GM21528 (cell line): ENCODE measurements at regions not wholly inside any gene's neighbourhood (a gene's known extent, or its start where the extent isn't known, plus 50 kb on each side); places are given as distances from the start of the nearest gene placed in this dataset.
"Not testable (repeated sequence)": the region's sequence is repeated elsewhere in the genome, so short reads cannot be mapped to it uniquely, and the experiment has no call there.

Experiments
- ATAC-seq: cut with Tn5 transposase; IDR thresholded peaks from one replicate; pipeline ENCODE4 v1.9.1; 2021; ENCODE audit warnings: mild to moderate bottlenecking, moderate library complexity; ENCODE audit not compliant: unreplicated experiment, low FRiP score

GRCh38 chr2:87651589-87651988 is 96.3 kb upstream of the PLGLB2 start:
- not testable (repeated sequence) for ATAC-seq

GRCh38 chr2:87653373-87653772 is 94.5 kb upstream of the PLGLB2 start:
- not testable (repeated sequence) for ATAC-seq

DNA sequence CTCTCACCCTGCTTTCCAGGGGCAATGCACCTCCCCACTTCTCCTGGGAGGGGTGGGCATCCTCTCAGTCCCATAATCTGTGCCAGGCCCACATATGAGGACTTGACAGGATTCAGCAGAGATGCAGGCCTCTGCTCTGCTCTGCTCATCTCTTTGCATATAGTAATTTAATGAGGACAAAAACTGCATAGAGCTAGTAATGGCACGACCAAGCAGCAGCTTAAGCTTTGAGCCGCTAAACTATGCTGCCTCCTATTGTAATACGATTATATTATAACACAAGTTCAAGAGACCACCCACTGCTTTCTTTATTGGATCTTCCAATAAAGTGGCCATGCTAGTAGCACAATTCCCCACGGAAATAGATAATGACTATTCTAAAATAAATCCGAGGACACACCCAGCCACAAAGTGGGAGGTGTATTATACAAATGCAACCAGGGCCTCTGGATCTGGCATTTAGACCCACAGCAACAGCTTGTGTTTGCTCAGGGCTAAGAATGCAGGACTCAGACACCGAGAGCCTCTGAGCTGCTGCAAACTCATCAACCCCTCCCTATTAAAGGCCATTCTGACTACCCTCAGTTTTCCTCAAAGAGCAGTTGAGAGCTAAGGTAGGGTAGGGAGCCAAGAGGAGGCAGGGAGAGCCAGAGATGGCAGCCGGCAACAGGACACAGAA is 93.6 kb upstream of the PLGLB2 start:
- not testable (repeated sequence) for ATAC-seq

DNA sequence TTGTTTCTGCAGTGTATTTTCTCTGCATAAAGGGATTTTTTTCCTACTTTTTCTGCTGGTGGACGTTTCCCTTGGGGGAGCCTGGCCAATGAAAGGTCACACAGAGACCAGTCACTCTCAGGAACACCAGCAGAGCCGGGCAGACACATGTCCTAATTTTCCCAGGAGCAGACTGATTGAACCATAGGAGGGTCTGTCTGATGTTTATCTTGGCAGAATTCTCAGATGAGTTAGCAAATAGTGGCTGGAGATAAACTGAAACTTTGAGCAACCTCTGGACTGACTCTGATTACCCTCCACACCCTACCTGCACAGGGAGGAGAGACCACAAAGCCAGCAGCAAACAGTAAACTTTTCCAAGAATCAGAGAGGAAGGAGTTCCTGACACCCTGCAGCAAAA is 90.0 kb upstream of the PLGLB2 start:
- ATAC-seq, result not testable (repeated sequence)

DNA sequence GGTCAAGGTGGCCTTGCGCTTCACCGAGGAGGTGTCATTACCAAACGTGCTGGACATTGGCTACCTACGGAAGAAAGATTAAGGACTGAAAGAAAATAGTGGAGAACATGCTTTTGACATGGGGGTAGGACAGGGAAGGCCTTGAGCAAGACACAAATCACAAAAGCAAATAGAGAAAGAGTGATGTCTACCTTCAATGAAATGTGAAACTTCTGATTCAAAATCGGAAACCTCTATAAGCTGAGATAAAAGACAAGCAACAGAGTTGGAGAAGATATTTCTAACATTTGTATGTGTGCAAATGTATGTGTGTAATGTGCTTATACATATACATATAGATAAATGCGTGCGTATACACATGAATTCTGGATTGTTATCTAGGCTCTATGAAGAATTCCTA is 89.5 kb upstream of the PLGLB2 start:
- ATAC-seq, result not testable (repeated sequence)

GRCh38 chr2:87658976-87659375 is 88.9 kb upstream of the PLGLB2 start:
- not testable (repeated sequence) for ATAC-seq

- ATAC-seq, result not testable (repeated sequence)
Observed at GRCh38 chr2:87660164-87660563, 87.7 kb upstream of the PLGLB2 start.

DNA sequence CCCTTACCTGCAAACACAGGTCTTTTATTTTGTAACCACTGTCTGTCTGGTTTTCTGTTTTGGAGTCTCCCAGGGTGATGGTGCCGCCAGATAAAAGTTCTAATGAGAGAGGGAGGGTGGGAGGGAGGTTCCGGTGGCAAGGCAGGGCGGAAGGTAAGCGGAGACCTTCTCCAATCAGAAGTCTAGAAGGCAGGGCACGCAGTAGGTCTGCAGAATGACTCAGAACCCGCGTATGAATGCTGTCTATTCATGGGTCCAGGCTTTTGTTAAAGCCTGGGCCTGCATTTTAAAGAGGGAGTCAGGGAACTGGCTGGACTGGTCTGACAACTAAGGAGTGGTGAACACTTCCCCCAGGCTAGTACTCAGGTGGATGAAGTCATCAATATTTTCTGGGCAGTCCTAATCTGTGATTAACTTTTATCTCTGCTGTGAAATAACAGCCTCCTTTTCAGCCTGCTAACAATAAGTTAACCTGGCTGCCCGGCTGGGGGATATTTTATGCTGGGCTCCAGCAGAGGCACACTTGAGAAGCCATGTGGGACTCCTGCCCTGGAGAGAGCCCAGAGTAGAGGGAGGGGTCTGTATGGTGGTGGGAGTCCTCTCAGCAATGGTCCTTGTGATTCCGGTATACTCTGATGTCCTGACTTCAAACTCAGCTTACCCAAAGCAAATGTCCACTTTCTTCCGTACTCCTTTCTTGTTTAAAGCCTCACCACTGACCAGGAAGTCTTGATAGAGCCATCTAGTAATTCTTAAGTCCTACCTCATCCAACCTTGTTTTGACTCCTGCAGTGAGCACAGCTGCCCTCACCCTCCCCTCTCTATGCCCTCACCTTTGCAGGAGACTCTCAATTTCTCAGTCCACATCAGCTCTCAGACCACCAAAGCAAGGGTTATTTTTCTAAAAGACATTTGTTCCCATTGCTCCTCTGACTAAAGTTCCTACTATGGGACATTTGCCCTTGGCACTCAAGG is 85.3 kb upstream of the PLGLB2 start:
- ATAC-seq, result not testable (repeated sequence)

- not testable (repeated sequence) for ATAC-seq
Observed at GRCh38 chr2:87663347-87663746, 84.5 kb upstream of the PLGLB2 start.

- not testable (repeated sequence) for ATAC-seq
Observed at GRCh38 chr2:87667027-87667426, 80.9 kb upstream of the PLGLB2 start.

DNA sequence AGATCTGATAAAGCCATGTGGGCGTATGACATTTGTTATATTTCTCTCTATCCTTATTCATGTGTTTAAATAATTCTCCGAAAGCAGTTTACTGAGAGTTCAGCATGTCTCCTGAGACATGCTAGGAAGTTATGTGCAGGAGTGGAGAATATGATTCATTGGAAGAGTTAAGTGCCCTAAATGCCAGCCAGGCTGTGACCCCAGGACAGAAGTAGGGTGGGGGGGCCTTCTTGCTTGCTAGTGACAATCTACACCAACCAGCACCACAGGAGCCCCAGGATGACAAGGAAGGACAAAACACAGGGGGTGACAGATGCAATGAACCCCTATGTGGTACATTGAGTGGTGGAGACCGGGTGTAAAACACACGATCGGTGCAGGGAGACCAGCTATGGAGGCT is 79.5 kb upstream of the PLGLB2 start:
- ATAC-seq, result not testable (repeated sequence)

DNA sequence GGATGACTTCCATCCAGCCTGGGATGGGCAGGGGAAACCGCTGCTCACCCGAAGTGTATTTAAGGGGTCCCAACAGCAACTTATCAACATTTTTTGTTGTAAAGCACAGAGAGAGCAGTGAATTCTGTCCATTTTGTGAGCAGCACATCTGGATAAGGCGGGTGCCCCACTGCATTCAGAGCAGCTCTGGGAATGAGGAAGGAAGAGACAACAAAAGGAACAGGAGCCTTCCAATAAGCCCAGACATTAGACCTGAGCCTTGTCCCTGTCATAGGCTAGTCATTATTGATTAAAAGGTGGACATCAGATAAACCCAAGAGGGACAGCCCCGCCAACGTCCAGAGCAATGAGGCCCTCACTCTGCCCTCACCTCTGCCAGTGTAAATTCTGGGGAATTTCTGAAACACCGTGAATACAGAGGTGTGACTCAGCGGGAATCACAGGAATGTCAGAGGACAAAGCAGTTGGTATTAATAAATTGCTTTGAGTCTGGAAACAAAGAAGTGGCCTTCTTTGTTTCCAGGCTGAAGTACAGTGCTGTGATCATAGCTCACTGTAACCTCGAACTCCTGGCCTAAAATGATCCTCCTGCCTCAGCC is 78.2 kb upstream of the PLGLB2 start:
- ATAC-seq, result not testable (repeated sequence)

DNA sequence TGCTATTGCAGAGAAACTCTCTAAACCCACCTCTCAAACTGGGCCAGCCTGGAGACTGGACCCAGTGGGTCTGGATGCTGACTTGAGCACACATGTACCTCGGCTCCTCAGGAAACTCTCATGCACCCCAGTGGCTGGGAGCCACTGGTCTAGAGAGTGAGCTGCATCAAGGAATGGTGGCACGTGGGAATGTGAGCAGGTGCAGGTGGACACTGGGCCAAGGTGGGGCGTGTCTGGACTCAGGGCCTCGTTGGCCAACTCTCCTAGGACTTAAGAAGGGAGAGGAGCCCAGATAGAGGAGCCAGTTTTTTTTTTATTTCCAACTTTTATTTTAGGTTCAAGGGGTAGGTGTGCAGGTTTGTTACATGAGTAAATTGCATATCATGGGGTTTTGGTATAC is 75.5 kb upstream of the PLGLB2 start:
- not testable (repeated sequence) for ATAC-seq

GRCh38 chr2:87674729-87675128 is 73.2 kb upstream of the PLGLB2 start:
- ATAC-seq, result not testable (repeated sequence)

GRCh38 chr2:87675487-87675886 is 72.4 kb upstream of the PLGLB2 start:
- not testable (repeated sequence) for ATAC-seq

DNA sequence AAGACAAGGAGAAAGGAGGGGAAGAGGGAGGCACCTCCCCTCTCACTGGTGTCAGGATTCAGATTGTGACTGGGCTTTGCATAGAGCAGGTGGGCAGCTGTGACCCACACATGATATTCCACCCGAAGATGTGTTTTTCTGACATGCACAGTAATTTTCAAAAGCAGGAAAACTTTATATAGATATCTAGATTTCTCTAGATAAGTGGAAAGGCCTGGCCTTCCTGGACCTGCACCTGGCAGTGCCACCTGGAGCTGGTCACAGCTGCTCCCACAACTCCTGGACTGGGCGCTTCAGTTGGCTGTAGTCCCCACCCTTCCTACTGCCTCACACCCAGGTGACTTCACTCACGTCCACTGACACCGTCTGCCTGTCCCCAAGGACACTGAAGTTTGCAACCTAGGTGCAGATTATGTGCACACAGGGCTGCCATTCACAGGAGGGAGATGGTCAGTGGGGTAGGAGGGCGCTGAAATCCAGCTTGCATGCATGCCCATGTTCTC is 70.4 kb upstream of the PLGLB2 start:
- not testable (repeated sequence) for ATAC-seq

DNA sequence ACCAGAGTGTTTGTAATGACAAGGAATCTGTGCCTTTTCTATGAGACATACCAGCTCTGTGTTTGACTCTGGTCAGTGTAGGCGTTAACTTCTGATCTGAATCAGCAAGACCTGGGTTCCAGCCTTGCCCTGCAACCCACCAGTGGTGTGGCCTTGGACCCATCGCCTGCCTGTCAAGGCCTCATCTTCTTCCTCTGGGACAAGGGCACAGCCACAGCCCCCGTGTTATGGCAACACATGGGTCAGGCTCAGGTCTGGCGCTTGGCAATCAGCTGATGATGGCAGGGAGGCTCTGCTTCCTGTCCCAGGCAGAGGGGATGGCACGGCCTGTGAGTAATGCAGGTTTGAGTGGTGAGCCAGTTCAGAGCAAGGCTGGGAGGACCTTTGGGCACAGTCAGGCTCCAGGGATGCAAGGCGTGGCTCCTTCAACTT is 69.1 kb upstream of the PLGLB2 start:
- not testable (repeated sequence) for ATAC-seq

DNA sequence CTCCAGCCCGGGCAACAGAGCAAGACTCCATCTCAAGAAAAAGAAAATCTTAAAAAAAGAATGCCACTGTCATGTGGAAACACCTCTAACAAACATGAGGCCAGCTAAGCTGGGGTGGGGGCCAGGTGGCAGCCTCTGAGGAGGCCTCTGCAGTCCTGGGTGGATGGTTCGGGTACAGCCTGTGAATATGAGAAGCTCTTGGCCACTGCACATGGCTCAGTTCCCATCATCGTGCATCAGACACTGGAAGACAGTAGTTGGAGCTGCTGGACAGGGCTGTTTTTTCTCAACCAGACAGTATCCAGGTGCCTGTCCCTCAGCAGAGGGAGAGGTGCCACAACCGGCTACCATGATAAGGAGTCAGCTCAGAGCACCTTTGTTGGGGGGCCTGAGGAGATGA is 67.9 kb upstream of the PLGLB2 start:
- ATAC-seq, result not testable (repeated sequence)

GRCh38 chr2:87680691-87681090 is 67.2 kb upstream of the PLGLB2 start:
- not testable (repeated sequence) for ATAC-seq

- not testable (repeated sequence) for ATAC-seq
Observed at GRCh38 chr2:87683451-87683850, 64.4 kb upstream of the PLGLB2 start.

DNA sequence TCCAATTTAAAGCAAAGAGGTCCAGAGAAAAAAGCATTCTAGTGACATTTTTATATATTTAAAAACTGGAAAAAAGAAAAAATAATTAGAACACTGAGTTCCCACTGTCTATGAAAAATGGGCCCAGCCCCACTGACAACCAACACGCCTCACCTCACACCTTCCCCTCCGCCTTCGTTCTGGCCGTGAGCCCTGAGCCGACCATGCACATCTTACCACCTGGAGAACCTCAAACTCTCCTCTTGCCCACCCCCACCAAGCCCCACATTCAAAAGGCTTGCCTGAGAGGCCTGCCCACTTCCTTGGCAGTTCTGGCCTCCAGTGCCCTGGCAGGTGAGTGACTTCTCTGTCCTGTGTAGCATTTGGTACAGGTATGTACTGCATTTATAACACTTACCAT is 63.9 kb upstream of the PLGLB2 start:
- ATAC-seq, result not testable (repeated sequence)
